OCI-LY3 (cell line): ENCODE measurements at regions not wholly inside any gene's neighbourhood (a gene's known extent, or its start where the extent isn't known, plus 50 kb on each side); places are given as distances from the start of the nearest gene placed in this dataset.

Experiments
- EZH2phosphoT487 ChIP-seq: fragments of 200-600 bp; shearing (Covaris generic); IDR thresholded peaks from 2 replicates; pipeline ENCODE4 v1.6.1; 2018; ENCODE audit warnings: antibody characterized with exemption, mixed run types, low read depth
- TF ChIP-seq, protein P1 (sequence below): fragments of 200-600, 300-600 bp; sonication (generic); IDR thresholded peaks from 2 replicates; pipeline ENCODE4 v1.5.1; 2014; ENCODE audit warnings: antibody characterized with exemption, low read length, low read depth

DNA sequence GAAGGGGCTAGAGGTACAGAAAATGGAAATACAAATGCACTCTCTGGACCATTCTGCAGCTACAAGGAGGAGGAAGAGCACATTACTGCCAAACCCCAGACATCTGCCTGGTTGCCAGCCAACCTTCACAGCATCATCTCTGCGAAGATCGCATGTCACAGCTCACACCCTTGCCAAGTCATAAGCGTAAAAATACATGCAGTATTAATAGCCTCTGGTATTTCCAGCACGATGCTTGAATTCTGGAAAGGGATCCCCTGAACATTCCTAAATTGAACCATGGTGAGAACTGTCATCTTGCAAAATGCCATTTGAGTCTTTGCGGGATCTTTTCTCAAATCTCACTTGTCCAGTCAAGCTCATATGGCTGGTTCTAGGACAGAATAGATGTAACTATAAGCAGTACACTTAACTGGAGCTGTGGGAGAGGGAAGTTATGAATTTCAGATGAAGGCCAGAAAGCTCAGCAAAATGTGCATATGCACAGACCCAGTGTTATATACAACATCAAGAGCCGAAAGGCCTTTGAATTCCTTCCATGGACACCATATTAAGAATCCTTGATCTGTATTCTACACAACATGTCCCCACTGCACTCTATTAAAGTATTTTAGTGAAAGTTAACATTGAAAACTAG is 211.6 kb downstream of the DUSP6 start:
- TF ChIP-seq, protein P1, sequence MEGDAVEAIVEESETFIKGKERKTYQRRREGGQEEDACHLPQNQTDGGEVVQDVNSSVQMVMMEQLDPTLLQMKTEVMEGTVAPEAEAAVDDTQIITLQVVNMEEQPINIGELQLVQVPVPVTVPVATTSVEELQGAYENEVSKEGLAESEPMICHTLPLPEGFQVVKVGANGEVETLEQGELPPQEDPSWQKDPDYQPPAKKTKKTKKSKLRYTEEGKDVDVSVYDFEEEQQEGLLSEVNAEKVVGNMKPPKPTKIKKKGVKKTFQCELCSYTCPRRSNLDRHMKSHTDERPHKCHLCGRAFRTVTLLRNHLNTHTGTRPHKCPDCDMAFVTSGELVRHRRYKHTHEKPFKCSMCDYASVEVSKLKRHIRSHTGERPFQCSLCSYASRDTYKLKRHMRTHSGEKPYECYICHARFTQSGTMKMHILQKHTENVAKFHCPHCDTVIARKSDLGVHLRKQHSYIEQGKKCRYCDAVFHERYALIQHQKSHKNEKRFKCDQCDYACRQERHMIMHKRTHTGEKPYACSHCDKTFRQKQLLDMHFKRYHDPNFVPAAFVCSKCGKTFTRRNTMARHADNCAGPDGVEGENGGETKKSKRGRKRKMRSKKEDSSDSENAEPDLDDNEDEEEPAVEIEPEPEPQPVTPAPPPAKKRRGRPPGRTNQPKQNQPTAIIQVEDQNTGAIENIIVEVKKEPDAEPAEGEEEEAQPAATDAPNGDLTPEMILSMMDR = no peak
- no peak for TF ChIP-seq EZH2phosphoT487
